Hindlimb muscle (tissue), 1 donor: ENCODE measurements at regions not wholly inside any gene's neighbourhood (a gene's known extent, or its start where the extent isn't known, plus 50 kb on each side); places are given as distances from the start of the nearest gene placed in this dataset.

Experiments used
- DNase-seq: peaks from one replicate; pipeline ENCODE4 v3.0.0-alpha.2; 2013

DNA sequence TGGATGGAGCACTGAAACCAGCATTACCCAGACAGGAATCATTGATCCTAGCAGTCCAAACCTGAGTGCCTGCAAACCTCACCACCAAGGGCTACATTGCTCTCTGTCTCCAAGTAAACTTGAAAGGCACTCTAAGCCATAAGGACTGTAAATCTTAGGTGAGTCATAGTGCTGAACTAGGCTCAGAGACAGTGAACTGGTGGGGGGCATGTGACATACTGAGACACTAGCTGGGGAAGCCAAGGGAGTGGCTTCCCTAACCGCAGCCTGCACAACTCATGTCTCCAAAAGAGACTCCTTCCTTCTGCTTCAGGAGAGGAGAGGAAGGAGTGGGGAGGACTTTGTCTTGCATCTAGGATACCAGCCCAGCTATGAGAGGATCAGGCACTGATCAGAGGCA is 235.5 kb upstream of the ACTRT1 start:
- no peak for DNase-seq

DNA sequence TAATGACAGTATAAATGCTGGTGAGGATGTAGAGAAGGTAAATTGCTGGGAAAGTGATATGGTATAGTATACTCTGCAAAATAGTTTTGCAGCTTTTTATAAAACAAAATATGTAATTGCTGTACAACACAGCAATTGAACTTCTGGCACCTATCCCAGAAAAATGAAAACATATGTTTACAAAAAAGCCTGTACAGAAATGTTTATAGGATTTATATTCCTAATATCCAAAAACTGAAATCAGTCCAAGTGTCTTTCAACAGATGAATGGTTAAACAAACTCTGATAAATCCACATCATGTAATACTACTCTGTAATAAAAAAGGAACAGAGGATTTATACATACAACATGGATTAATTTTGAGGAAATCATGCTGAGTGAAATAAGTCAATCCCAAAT is 198.4 kb upstream of the ACTRT1 start:
- DNase-seq = peak; percentile 5

DNA sequence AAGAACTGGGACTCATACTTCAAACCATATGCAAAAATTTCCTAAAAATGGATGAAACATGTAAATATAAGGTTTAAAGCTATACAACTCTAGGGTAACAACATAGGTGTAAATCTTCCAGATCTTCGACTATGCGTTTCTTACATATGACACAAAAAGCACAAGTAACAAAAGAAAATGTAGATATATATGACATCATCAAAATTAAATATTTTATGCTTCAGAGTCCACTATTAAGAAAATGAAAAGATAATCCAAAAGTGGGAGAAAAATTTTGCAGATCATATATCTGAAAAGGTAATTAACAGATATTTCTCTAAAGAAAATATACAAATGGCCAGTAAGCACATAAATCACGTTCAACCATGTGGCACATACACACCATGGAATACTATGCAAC is 164.2 kb upstream of the ACTRT1 start:
- DNase-seq = no peak

DNA sequence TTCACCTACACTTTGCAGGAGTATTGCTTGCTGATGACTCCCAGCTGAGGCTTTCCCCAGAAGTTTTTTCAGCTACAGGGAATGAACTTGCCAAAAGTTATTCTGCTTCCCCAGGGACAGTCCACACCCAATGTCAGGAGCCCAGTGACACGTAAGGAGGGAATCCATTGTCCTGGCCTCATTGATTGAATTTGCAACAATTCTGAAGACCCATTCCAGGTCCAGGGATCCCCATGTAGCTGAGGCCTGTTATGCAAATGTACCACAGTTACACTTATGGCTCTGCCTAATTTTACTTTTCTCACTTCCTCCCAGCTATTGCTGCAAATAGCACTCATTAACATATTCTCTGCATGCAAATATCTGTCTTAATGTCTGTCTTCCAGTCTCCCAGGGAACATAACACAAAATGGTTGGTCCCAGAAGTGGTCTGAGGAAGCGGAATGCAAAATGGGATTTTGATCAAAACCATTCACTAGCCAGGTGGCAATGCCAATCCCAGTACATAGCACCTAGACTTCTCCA is 113.7 kb upstream of the ACTRT1 start:
- no peak for DNase-seq

DNA sequence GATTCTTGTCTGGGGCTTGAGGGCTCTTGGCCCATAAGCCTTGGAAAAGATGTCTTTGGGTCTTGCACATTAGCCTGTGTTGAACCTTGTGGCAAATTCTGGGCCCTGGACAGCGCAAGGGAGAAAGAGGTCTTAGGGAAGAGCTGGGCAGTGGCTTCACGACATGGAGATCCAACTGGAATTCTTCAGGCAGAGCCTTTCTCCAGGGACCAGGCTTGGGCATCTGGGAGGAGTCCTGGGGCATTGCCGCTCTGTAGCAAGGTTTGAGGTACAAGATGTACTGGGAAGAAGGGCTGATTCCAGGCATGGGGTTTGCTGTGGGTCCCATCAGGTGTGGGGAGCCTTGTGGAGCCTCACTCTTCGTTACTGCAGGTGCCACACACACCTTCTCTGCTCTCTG is 104.0 kb upstream of the ACTRT1 start:
- no peak for DNase-seq

DNA sequence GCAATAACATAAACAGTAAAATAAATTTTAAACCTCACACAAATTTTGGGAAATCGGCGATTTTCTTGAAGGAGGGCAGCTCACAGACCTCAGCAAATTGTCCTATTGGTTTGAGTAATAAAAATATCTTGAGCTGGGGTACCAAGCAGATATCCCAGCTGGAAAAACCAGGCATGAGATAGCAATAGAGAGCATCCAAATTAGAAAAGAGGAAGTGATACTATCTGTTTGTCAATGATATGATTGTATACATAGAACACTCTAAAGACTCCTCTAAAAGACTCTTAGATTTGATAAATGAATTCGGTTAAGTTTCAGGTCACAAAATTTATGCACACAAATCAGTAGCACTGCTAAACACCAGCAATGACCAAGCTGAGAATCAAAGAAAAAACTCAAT is 90.5 kb upstream of the ACTRT1 start:
- DNase-seq = no peak

DNA sequence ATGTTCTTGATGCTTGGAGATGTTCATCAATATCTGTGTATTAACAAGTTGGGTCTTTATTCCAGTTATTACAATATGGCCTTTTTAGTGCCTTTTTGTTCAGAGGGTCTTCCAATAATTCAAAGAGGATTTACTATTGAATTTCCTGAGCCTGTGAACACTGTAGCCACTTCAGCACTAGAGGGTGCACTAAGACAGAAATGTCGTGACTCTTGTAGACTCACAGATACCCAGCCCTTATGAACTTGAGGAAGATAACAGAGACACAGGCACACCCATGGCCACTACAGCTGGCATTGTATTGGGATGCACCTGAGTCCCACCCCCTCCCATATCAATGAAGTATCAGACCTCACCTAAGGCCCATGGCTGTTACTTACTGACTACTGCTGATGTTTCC is 54.4 kb upstream of the ACTRT1 start:
- no peak for DNase-seq

DNA sequence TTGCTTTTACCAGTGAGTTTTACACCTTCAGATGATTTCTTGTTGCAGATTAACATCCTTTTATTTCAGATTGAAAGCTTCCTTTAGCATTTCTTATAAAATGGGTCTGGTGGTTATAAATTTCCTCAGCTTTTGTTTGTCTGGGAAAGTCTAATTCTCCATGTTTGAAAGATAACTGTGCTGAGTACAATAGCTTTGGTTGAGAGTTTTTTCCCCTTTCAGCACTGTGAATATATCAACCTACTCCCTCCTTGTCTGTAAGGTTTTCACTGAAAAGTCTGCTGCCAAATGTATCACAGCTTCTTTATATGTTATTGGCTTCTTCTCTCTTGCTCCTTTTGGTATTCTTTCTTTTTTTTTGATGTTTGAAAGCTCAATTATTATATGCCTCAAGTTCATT is 53.5 kb upstream of the ACTRT1 start:
- no peak for DNase-seq
